Thymus (tissue), 11 donors: ENCODE measurements at regions not wholly inside any gene's neighbourhood (a gene's known extent, or its start where the extent isn't known, plus 50 kb on each side); places are given as distances from the start of the nearest gene placed in this dataset.

Experiments
- DNase-seq, 9 donors: peaks; one replicate each; pipeline ENCODE4 v3.0.0-alpha.2; 2013; ENCODE audit warnings: low spot score in 9 of 9, low read depth in 6 of 9, missing footprints in 1 of 9
- H3K27ac ChIP-seq, 2 donors: one replicate each; pipeline ENCODE4 v1.5.1; 2013; ENCODE audit warnings: control low read depth in 1 of 2, low read depth in 1 of 2, low read length in 1 of 2, mild to moderate bottlenecking in 1 of 2, moderate library complexity in 1 of 2
- H3K27me3 ChIP-seq, 2 donors: one replicate each; pipeline ENCODE4 v1.5.1; 2013; ENCODE audit warnings: low read length in 1 of 2; ENCODE audit not compliant: control insufficient read depth in 2 of 2, insufficient read depth in 1 of 2
- H3K36me3 ChIP-seq, 2 donors: one replicate each; pipeline ENCODE4 v1.5.1; 2013; ENCODE audit warnings: low read length in 1 of 2, mild to moderate bottlenecking in 1 of 2, moderate library complexity in 1 of 2; ENCODE audit not compliant: control insufficient read depth in 2 of 2, insufficient read depth in 2 of 2
- H3K4me1 ChIP-seq, 2 donors: one replicate each; pipeline ENCODE4 v1.5.1; 2013; ENCODE audit warnings: low read length in 2 of 2; ENCODE audit not compliant: control insufficient read depth in 2 of 2, insufficient read depth in 2 of 2
- H3K4me3 ChIP-seq, 2 donors: one replicate each; pipeline ENCODE4 v1.5.1; 2013; ENCODE audit warnings: low read length in 2 of 2, control low read depth in 1 of 2, mild to moderate bottlenecking in 1 of 2
- H3K9me3 ChIP-seq, 2 donors: one replicate each; pipeline ENCODE4 v1.5.1; 2013; ENCODE audit warnings: low read length in 1 of 2, mild to moderate bottlenecking in 1 of 2; ENCODE audit not compliant: control insufficient read depth in 2 of 2, insufficient read depth in 1 of 2
- WGBS: extraction: QIAGEN DNeasy Blood & Tissue Kit; methylation state at CpG from one replicate; pipeline ENCODE4 v1.1.7; 2013; 5-methylcytosine and 5-hydroxymethylcytosine counted together
- donor health status: healthy.

GRCh38 chrY:7318122-7318521 lies 406.6 kb upstream of the AMELY start:
- Histone ChIP-seq H3K9me3 (no peaks in the 10 kb centered on the region), H3K27ac (no peak overlapping the region), H3K27me3 (no peaks in the 10 kb centered on the region), H3K4me3 (no peak overlapping the region), H3K4me1 (no peaks in the 10 kb centered on the region), H3K36me3 (peaks cover 0 to 12% of the 10 kb centered on the region in 2 donors)
- 92% methylated on average over 5 of the region's 5 CpGs for WGBS
- no peak for DNase-seq

- no peak for DNase-seq
- 57% methylated on average over 3 of the region's 3 CpGs for WGBS
- no peak overlapping the region for H3K27ac ChIP-seq
- H3K9me3 ChIP-seq = no peaks in the 10 kb centered on the region
- H3K36me3 ChIP-seq = peaks cover 0 to 12% of the 10 kb centered on the region in 2 donors
- H3K4me1 ChIP-seq = no peaks in the 10 kb centered on the region
- no peak overlapping the region for H3K4me3 ChIP-seq
- H3K27me3 ChIP-seq = no peaks in the 10 kb centered on the region
These were observed 406.0 kb upstream of the AMELY start for GRCh38 chrY:7317571-7317970.

DNA sequence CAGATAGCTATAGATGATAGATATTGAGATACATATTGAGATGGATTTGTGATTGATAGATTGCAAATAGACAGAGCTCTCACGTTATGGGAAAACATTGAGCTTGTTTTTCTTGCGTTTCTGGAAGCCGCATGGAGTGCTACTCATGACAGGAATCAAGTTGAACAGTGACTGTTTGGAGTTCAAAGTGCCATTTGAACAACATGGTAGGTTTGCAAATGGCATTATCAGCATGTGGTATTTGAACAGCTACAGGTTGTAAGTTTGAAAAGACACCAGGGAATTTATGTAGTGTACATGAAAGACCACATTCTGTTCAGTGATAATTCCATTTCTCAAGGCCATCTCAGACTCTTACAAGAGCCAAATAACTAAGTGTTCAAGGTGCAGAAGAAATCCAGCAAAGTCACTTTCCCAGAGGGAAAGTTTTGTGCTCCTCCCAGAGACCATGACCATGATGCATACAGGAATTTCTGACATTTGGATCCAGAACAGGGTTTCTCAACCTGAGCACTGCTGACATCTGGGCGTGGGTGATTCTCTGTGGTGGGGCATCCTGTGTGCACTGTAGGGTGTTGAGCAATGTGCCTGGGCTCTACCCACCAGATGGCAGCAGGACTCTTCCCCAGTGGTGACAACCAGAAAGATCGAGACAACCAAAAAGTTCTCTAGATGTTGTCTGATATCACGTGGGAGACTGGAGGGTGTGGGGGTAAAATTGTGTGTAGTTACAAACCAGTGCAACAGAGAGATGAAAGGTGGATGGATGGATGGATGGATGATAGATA lies 399.1 kb upstream of the AMELY start:
- no peaks in the 10 kb centered on the region for H3K27me3 ChIP-seq
- H3K27ac ChIP-seq = no peak overlapping the region
- no peaks in the 10 kb centered on the region for H3K9me3 ChIP-seq
- no peaks in the 10 kb centered on the region for H3K4me1 ChIP-seq
- no peak overlapping the region for H3K4me3 ChIP-seq
- WGBS = 62% methylated on average over 6 of the region's 6 CpGs
- peak in 4 of 9 donors; percentile 20 to 31 (median 29) for DNase-seq
- H3K36me3 ChIP-seq = peaks cover 0 to 9% of the 10 kb centered on the region in 2 donors

- Histone ChIP-seq H3K27ac (no peak overlapping the region), H3K27me3 (no peaks in the 10 kb centered on the region), H3K4me1 (no peaks in the 10 kb centered on the region), H3K9me3 (no peaks in the 10 kb centered on the region), H3K4me3 (no peak overlapping the region), H3K36me3 (peaks cover 0 to 15% of the 10 kb centered on the region in 2 donors)
- DNase-seq = no peak
- 98% methylated on average over 5 of the region's 5 CpGs for WGBS
These were observed 397.3 kb upstream of the AMELY start for GRCh38 chrY:7308816-7309215.

DNA sequence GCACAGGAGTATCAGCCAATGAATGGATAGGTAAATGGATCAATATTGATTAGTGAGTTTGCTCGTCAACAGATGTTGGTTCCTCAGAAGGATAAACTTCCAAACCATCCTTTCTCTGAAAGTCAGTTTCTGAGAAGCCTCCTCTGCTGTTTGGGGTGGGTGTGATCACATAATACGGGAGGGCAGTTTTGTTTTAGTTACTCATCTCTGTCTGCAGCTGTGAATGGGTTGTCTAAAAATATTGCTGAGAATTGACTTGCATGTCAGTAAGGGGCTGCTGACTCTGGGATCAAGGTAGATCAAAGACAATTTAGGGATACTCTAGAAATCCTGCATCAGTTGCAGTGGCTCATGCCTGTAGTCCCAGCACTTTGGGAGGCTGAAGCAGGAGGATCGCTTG lies 390.8 kb upstream of the AMELY start:
- no peak overlapping the region for H3K27ac ChIP-seq
- H3K36me3 ChIP-seq = peaks cover 0 to 9% of the 10 kb centered on the region in 2 donors
- WGBS = 94% methylated on average over 3 of the region's 3 CpGs
- DNase-seq = no peak
- no peak overlapping the region for H3K4me3 ChIP-seq
- no peaks in the 10 kb centered on the region for H3K9me3 ChIP-seq
- no peaks in the 10 kb centered on the region for H3K27me3 ChIP-seq
- H3K4me1 ChIP-seq = no peaks in the 10 kb centered on the region

DNA sequence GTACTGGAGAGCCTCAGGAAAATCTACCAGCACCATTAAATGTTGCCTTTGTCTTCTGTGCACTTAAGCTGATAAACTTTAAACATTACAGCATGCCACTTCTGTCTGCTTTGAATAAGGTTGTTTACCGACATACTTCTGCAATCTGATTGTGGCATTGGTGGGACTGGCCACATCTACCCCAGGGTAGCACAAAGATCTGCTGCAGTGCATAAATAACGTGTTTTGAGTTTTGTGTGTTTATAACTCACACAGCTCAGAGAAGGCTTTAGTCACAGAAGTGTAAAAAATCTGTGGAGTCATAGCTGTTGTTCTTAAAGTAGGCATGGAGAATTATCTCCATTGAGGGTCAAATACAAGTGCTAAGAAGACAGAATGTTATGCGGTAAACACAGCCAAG lies 388.4 kb upstream of the AMELY start:
- no peaks in the 10 kb centered on the region for H3K9me3 ChIP-seq
- no peak overlapping the region for H3K4me3 ChIP-seq
- WGBS = 56% methylated on average over 3 of the region's 3 CpGs
- H3K36me3 ChIP-seq = no peaks in the 10 kb centered on the region
- H3K4me1 ChIP-seq = no peaks in the 10 kb centered on the region
- no peak overlapping the region for H3K27ac ChIP-seq
- DNase-seq = no peak
- H3K27me3 ChIP-seq = no peaks in the 10 kb centered on the region

DNA sequence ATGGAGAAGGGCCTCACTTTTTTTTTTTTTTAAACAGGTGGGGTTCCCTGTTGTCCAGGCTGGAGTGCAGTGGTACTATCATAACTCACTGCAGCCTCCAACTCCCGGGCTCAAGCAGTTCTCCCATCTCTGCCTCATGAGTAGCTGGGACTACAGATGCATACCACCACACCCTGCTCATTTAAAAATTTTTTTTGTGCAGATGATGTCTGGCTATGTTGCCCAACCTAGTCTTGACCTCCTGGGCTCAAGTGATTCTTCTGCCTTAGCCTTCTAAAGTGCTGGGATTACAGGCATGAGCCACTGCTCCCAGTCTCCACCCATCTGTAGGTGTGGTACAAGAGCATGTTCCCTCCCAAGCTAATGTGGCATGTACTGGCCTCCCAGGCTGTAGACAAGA lies 380.6 kb upstream of the AMELY start:
- Histone ChIP-seq H3K27me3 (no peaks in the 10 kb centered on the region), H3K36me3 (no peaks in the 10 kb centered on the region), H3K4me3 (no peak overlapping the region), H3K9me3 (no peaks in the 10 kb centered on the region), H3K27ac (no peak overlapping the region), H3K4me1 (no peaks in the 10 kb centered on the region)
- no peak for DNase-seq
- WGBS = 96% methylated on average over 1 of the region's 1 CpG

DNA sequence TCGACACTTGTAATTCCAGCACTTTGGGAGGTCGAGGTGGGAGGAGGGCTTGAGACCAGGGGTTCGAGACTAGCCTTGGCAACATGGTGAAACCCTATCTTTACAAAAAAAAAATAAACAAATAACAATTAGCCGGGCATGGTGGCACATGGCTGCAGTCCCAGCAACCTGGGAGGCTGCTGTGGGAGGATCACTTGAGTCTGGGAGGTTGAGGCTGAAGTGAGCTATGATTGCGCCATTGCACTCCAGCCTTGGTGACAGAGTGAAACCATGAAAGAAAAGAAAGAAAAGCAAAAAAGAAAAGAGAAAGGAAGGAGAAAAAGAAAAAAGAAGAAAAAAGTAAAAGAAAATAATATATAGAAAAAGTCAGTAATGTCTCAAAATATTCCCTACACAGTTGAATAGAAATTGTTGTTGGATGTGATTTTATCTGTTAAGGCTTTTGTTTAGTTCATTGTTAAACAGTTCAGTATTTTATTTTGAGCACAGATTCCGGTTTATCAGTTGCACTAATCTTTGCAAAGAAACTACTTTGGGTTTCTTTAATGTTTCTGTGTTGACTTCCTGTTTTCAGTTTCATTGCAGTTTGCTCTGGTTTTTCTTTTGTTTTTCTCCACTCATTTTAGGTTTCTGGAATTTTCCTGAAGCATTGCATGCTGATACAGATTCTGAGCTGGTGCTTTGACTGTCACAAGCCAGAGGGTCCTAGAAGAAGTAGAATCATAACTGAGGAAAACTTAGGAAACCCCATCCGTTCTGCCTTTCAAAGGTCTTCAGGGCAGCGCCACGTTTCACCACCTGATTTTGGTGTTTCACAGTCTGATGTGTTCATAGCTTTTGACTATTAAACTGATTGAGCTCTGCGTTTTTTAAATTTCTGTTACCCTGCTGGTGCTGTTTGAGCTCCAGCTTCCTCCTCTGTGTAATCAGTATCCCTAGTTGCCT lies 378.6 kb upstream of the AMELY start:
- no peaks in the 10 kb centered on the region for H3K27me3 ChIP-seq
- 45% methylated on average over 10 of the region's 10 CpGs for WGBS
- peak overlapping the region in 1 of 2 donors; percentile 35 for H3K4me3 ChIP-seq
- H3K27ac ChIP-seq = peak overlapping the region in 1 of 2 donors; percentile 92
- no peak for DNase-seq
- H3K36me3 ChIP-seq = peaks cover 0 to 10% of the 10 kb centered on the region in 2 donors
- no peaks in the 10 kb centered on the region for H3K4me1 ChIP-seq
- H3K9me3 ChIP-seq = no peaks in the 10 kb centered on the region

DNA sequence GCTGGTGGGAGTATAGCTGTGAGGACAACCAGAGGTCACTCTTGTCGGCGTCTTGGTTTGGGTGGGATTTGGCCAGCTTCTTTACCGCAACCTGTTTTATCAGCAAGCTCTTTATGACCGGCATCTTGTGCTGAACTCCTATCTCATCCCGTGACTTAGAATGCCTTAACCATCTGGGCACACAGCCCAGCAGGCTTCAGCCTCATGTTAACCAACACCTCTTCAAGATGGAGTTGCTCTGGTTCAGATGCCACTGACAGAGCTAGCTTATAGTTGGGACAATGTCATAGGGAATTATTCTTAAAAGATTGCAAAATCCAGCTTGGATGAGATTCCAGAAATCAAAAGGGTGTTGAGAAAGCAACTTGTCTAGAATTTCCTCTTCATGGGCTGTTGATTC lies 377.1 kb upstream of the AMELY start:
- H3K36me3 ChIP-seq = peaks cover 0 to 10% of the 10 kb centered on the region in 2 donors
- DNase-seq = no peak
- no peak overlapping the region for H3K27ac ChIP-seq
- no peaks in the 10 kb centered on the region for H3K27me3 ChIP-seq
- H3K4me1 ChIP-seq = no peaks in the 10 kb centered on the region
- H3K9me3 ChIP-seq = no peaks in the 10 kb centered on the region
- WGBS = 88% methylated on average over 5 of the region's 5 CpGs
- H3K4me3 ChIP-seq = no peak overlapping the region
